H9 (cell line): ENCODE measurements at regions not wholly inside any gene's neighbourhood (a gene's known extent, or its start where the extent isn't known, plus 50 kb on each side); places are given as distances from the start of the nearest gene placed in this dataset.

Source experiments
- DNase-seq: peaks from one replicate; pipeline ENCODE4 v3.0.0-alpha.2; 2017
- H2AFZ ChIP-seq: one replicate; pipeline ENCODE4 v1.6.1; 2013; ENCODE audit warnings: mild to moderate bottlenecking, low read length, control low read depth, moderate library complexity
- H2AK5ac ChIP-seq: 2 replicates; pipeline ENCODE4 v1.6.1; 2013; ENCODE audit warnings: low read length, control low read depth, mixed read lengths; ENCODE audit not compliant: insufficient read length
- H2BK120ac ChIP-seq: one replicate; pipeline ENCODE4 v1.6.1; 2013; ENCODE audit warnings: low read depth, mild to moderate bottlenecking, low read length, control low read depth, inconsistent platforms; ENCODE audit not compliant: poor library complexity, severe bottlenecking
- H2BK12ac ChIP-seq: 2 replicates; pipeline ENCODE4 v1.6.1; 2013; ENCODE audit warnings: low read length, control low read depth, mixed read lengths, low read depth; ENCODE audit not compliant: insufficient read length
- H2BK15ac ChIP-seq: 2 replicates; pipeline ENCODE4 v1.6.1; 2013; ENCODE audit warnings: low read depth, low read length, control low read depth
- H2BK20ac ChIP-seq: one replicate; pipeline ENCODE4 v1.6.1; 2013; ENCODE audit warnings: low read depth, mild to moderate bottlenecking, low read length, control low read depth, inconsistent platforms; ENCODE audit not compliant: poor library complexity, severe bottlenecking
- H2BK5ac ChIP-seq: 2 replicates; pipeline ENCODE4 v1.6.1; 2013; ENCODE audit warnings: low read length, control low read depth, mixed read lengths; ENCODE audit not compliant: insufficient read length
- H3K14ac ChIP-seq: 2 replicates; pipeline ENCODE4 v1.6.1; 2013; ENCODE audit warnings: low read length, control low read depth; ENCODE audit not compliant: insufficient read depth
- H3K18ac ChIP-seq: 2 replicates; pipeline ENCODE4 v1.6.1; 2013; ENCODE audit warnings: low read depth, mild to moderate bottlenecking, mixed read lengths, low read length, control low read depth; ENCODE audit not compliant: insufficient read length
- H3K23ac ChIP-seq: 2 replicates; pipeline ENCODE4 v1.6.1; 2013; ENCODE audit warnings: low read length, control low read depth, mixed read lengths, low read depth; ENCODE audit not compliant: insufficient read length
- H3K23me2 ChIP-seq: 2 replicates; pipeline ENCODE4 v1.6.1; 2013; ENCODE audit warnings: low read depth, mild to moderate bottlenecking, mixed read lengths, low read length, control low read depth; ENCODE audit not compliant: insufficient read length, poor library complexity, severe bottlenecking
- H3K27ac ChIP-seq: 2 replicates; pipeline ENCODE4 v1.5.1; 2013; ENCODE audit warnings: low read length, control low read depth, mixed read lengths, low read depth; ENCODE audit not compliant: insufficient read length
- H3K27me3 ChIP-seq: 2 replicates; pipeline ENCODE4 v1.6.1; 2013; ENCODE audit warnings: low read length, control low read depth, inconsistent platforms; ENCODE audit not compliant: insufficient read depth
- H3K4ac ChIP-seq: 2 replicates; pipeline ENCODE4 v1.6.1; 2013; ENCODE audit warnings: low read depth, mild to moderate bottlenecking, control low read depth, inconsistent platforms, low read length, moderate library complexity
- H3K4me1 ChIP-seq: 2 replicates; pipeline ENCODE4 v1.6.1; 2013; ENCODE audit warnings: low read length, control low read depth, inconsistent platforms; ENCODE audit not compliant: insufficient read depth
- H3K4me2 ChIP-seq: 2 replicates; pipeline ENCODE4 v1.6.1; 2013; ENCODE audit warnings: low read length, control low read depth, mixed read lengths; ENCODE audit not compliant: insufficient read length, insufficient read depth
- H3K56ac ChIP-seq: 2 replicates; pipeline ENCODE4 v1.6.1; 2013; ENCODE audit warnings: low read depth, mild to moderate bottlenecking, mixed read lengths, low read length, control low read depth; ENCODE audit not compliant: insufficient read length
- H3K79me1 ChIP-seq: 2 replicates; pipeline ENCODE4 v1.6.1; 2013; ENCODE audit warnings: low read depth, mild to moderate bottlenecking, moderate library complexity, low read length, control low read depth, inconsistent platforms; ENCODE audit not compliant: insufficient read depth, poor library complexity, severe bottlenecking
- H3K79me2 ChIP-seq: 2 replicates; pipeline ENCODE4 v1.6.1; 2013; ENCODE audit warnings: low read length, control low read depth, inconsistent platforms; ENCODE audit not compliant: insufficient read depth
- H3K9ac ChIP-seq: 2 replicates; pipeline ENCODE4 v1.6.1; 2013; ENCODE audit warnings: low read length, control low read depth, mixed read lengths; ENCODE audit not compliant: insufficient read length; ENCODE audit errors: extremely low read depth
- H3K9me3 ChIP-seq: one replicate; pipeline ENCODE4 v1.6.1; 2013; ENCODE audit warnings: low read depth, low read length, inconsistent platforms; ENCODE audit not compliant: control insufficient read depth
- H3T11ph ChIP-seq: one replicate; pipeline ENCODE4 v1.6.1; 2013; ENCODE audit warnings: mild to moderate bottlenecking, low read length, control low read depth, inconsistent platforms
- H4K20me1 ChIP-seq: one replicate; pipeline ENCODE4 v1.6.1; 2013; ENCODE audit not compliant: control insufficient read depth, insufficient read length, insufficient read depth
- H4K5ac ChIP-seq: 2 replicates; pipeline ENCODE4 v1.6.1; 2013; ENCODE audit warnings: low read depth, mild to moderate bottlenecking, mixed read lengths, low read length, control low read depth; ENCODE audit not compliant: insufficient read length
- H4K8ac ChIP-seq: replicated peaks from 2 replicates; pipeline ENCODE4 v1.6.1; 2013; ENCODE audit warnings: low read length, control low read depth, mixed read lengths, low read depth; ENCODE audit not compliant: insufficient read length
- H4K91ac ChIP-seq: 2 replicates; pipeline ENCODE4 v1.6.1; 2013; ENCODE audit warnings: low read depth, mild to moderate bottlenecking, moderate library complexity, mixed read lengths, low read length, control low read depth; ENCODE audit not compliant: insufficient read length
- H3K27ac Mint-ChIP-seq, 3 experiments: 2 replicates in 2 of 3; 3 replicates in 1 of 3; pipeline ENCODE4 v1.8.0; 2020 to 2021; ENCODE audit warnings: mixed read lengths in 3 of 3, mild to moderate bottlenecking in 1 of 3, moderate library complexity in 1 of 3
- H3K27me3 Mint-ChIP-seq: 2 replicates; pipeline ENCODE4 v1.8.0; 2021; ENCODE audit warnings: low read depth, mild to moderate bottlenecking, moderate library complexity, mixed read lengths
- H3K36me3 Mint-ChIP-seq, 3 experiments: 2 replicates in 2 of 3; 3 replicates in 1 of 3; pipeline ENCODE4 v1.8.0; 2020 to 2021; ENCODE audit warnings: low read depth in 3 of 3, mixed read lengths in 3 of 3; ENCODE audit not compliant: insufficient read depth in 1 of 3
- H3K4me1 Mint-ChIP-seq, 2 experiments: 2 replicates each; pipeline ENCODE4 v1.8.0; 2020; ENCODE audit warnings: mixed read lengths in 2 of 2
- H3K4me3 Mint-ChIP-seq, 2 experiments: 2 replicates in 1 of 2; 3 replicates in 1 of 2; pipeline ENCODE4 v1.8.0; 2020 to 2021; ENCODE audit warnings: mild to moderate bottlenecking in 2 of 2, mixed read lengths in 2 of 2, moderate library complexity in 1 of 2
- H3K9me3 Mint-ChIP-seq, 2 experiments: 2 replicates in 1 of 2; 3 replicates in 1 of 2; pipeline ENCODE4 v1.8.0; 2020; ENCODE audit warnings: mild to moderate bottlenecking in 2 of 2, mixed read lengths in 2 of 2, moderate library complexity in 1 of 2
- WGBS: extraction: QIAGEN DNeasy Blood & Tissue Kit; methylation state at CpG from one replicate; pipeline ENCODE4 v1.1.7; 2013; ENCODE audit warnings: missing lambda C conversion rate, low lambda C conversion rate, mixed read lengths; ENCODE audit not compliant: insufficient read length; ENCODE audit errors: extremely low coverage; 5-methylcytosine and 5-hydroxymethylcytosine counted together
- TF ChIP-seq, protein P1 (sequence below): fragments of 200-600 bp; sonication (generic); conservative IDR thresholded peaks from 3 replicates; pipeline ENCODE4 v1.8.0; 2021; ENCODE audit warnings: antibody characterized with exemption, mild to moderate bottlenecking

DNA sequence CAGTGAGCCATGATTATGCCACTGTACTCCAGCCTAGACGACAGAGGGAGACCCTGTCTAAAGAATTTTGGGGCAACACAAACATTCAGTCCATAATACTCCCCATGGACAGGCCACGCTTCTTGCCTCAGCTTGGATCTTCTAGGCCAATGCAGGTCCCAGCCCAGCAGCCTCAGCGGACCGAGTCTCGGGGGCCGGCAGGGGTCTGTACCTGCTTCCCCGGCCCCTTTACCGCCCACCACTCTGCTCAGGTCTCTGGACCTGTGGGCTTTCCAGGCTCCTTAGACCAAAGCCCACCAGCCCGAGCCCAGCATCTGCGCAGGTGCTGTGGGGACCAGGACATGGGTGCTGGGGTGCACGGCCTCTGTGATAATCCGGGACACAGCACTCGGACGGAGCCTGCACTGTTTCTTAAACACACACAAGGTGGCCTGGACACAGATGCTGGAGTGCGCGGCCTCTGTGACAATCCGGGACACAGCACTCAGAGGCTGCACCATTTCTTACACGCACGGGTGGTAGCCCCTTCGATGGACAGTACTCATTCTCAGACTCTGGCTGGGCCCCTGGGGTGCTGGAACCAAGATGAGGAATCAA lies 62.1 kb upstream of the GPC1 start:
- Histone ChIP-seq H2BK12ac (no peak overlapping the region), H3K23me2 (no peaks in the 10 kb centered on the region), H2BK120ac (no peak overlapping the region), H3K27me3 (no peaks in the 10 kb centered on the region), H2BK15ac (no peak overlapping the region), H4K8ac (no peak overlapping the region), H3K79me2 (no peaks in the 10 kb centered on the region), H2BK20ac (no peak overlapping the region), H3K79me1 (no peaks in the 10 kb centered on the region), H2AFZ (no peak overlapping the region), H4K91ac (no peak overlapping the region), H4K20me1 (no peaks in the 10 kb centered on the region), H3K4me1 (no peaks in the 10 kb centered on the region), H2BK5ac (no peak overlapping the region), H2AK5ac (no peak overlapping the region), H3K9me3 (no peaks in the 10 kb centered on the region), H3K4ac (no peak overlapping the region), H3T11ph (no peak overlapping the region), H3K27ac (no peak overlapping the region), H3K9ac (no peak overlapping the region), H3K56ac (no peak overlapping the region), H3K14ac (no peak overlapping the region), H3K4me2 (no peak overlapping the region), H3K18ac (no peak overlapping the region), H3K23ac (no peak overlapping the region), H4K5ac (no peak overlapping the region)
- no peak overlapping the region; a peak in 1 of 7 replicates for H3K27ac Mint-ChIP-seq
- WGBS: no CpG with 5 or more reads among the region's 20 CpGs
- no peaks in the 10 kb centered on the region for H3K9me3 Mint-ChIP-seq
- H3K36me3 Mint-ChIP-seq: no peaks in the 10 kb centered on the region
- DNase-seq: no peak
- TF ChIP-seq, protein P1, sequence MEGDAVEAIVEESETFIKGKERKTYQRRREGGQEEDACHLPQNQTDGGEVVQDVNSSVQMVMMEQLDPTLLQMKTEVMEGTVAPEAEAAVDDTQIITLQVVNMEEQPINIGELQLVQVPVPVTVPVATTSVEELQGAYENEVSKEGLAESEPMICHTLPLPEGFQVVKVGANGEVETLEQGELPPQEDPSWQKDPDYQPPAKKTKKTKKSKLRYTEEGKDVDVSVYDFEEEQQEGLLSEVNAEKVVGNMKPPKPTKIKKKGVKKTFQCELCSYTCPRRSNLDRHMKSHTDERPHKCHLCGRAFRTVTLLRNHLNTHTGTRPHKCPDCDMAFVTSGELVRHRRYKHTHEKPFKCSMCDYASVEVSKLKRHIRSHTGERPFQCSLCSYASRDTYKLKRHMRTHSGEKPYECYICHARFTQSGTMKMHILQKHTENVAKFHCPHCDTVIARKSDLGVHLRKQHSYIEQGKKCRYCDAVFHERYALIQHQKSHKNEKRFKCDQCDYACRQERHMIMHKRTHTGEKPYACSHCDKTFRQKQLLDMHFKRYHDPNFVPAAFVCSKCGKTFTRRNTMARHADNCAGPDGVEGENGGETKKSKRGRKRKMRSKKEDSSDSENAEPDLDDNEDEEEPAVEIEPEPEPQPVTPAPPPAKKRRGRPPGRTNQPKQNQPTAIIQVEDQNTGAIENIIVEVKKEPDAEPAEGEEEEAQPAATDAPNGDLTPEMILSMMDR: no peak
- H3K4me3 Mint-ChIP-seq: no peak overlapping the region
- H3K27me3 Mint-ChIP-seq: peaks cover 7% of the 10 kb centered on the region
- H3K4me1 Mint-ChIP-seq: no peaks in the 10 kb centered on the region
